ENCODE measurements at regions not wholly inside any gene's neighbourhood (a gene's known extent, or its start where the extent isn't known, plus 50 kb on each side); places are given as distances from the start of the nearest gene placed in this dataset.
A peak's percentile ranks its signal among the peaks of the same experiment; 100 is the strongest.

- Histone ChIP-seq H3K27me3 (ENCODE audit: control insufficient read depth, insufficient read depth, low read length) (no peaks in the 10 kb centered on the region), H3K4me2 (ENCODE audit: extremely low read depth, insufficient read depth, low read length) (peak overlapping the region; percentile 65), H3K4me3 (replicated peaks in 1 of 4; ENCODE audit: control extremely low read depth in 1 of 4, insufficient read depth in 1 of 4, low read depth in 3 of 4, low read length in 4 of 4) (peak overlapping the region in 1 of 4 experiments; percentile 21), H2AFZ (ENCODE audit: low read length) (no peak overlapping the region), H3K36me3 (ENCODE audit: control insufficient read depth, insufficient read depth, low read length) (peaks cover 7% of the 10 kb centered on the region), H3K79me2 (ENCODE audit: control insufficient read depth, insufficient read depth, low read length) (peaks cover 97% of the 10 kb centered on the region), H3K4me1 (ENCODE audit: control insufficient read depth, extremely low read depth, insufficient read depth, low read length) (peaks cover 66% of the 10 kb centered on the region), H3K27ac (ENCODE audit: insufficient read depth, low read length) (peak overlapping the region; percentile 44), H3K9ac (ENCODE audit: insufficient read depth, low read length) (no peak overlapping the region), H4K20me1 (ENCODE audit: control insufficient read depth, extremely low read depth, insufficient read depth, low read length) (no peaks in the 10 kb centered on the region), H3K9me3 (ENCODE audit: control insufficient read depth, insufficient read depth, low read depth, low read length) (no peaks in the 10 kb centered on the region)
- no peak for DNase-seq (ENCODE audit: low read depth in 2 of 2)
- TF ChIP-seq CTCF (conservative IDR thresholded peaks at IDR 0.05 in 1 of 2, IDR thresholded peaks at IDR 0.05 in 1 of 2; ENCODE audit: low read depth in 1 of 2, low read length in 2 of 2) (no peak), EZH2 (IDR thresholded peaks at IDR 0.05; ENCODE audit: low read length, missing control alignments) (no peak)
Measured at GRCh38 chr17:77379065-77379428, 238.3 kb downstream of the SEC14L1 start.

- peak overlapping the region; percentile 44 for H3K27ac ChIP-seq (ENCODE audit: insufficient read depth, low read length)
Measured at GRCh38 chr17:77379832-77380231, 239.1 kb downstream of the SEC14L1 start.

GRCh38 chr17:77380395-77381184 is 239.8 kb downstream of the SEC14L1 start:
- TF ChIP-seq CTCF (conservative IDR thresholded peaks at IDR 0.05 in 1 of 2, IDR thresholded peaks at IDR 0.05 in 1 of 2; ENCODE audit: low read depth in 1 of 2, low read length in 2 of 2) (no peak), EZH2 (IDR thresholded peaks at IDR 0.05; ENCODE audit: low read length, missing control alignments) (no peak)
- Histone ChIP-seq H3K27me3 (ENCODE audit: control insufficient read depth, insufficient read depth, low read length) (no peaks in the 10 kb centered on the region), H3K4me1 (ENCODE audit: control insufficient read depth, extremely low read depth, insufficient read depth, low read length) (peaks cover 69% of the 10 kb centered on the region), H3K4me3 (replicated peaks in 1 of 4; ENCODE audit: control extremely low read depth in 1 of 4, insufficient read depth in 1 of 4, low read depth in 3 of 4, low read length in 4 of 4) (no peak overlapping the region), H3K27ac (ENCODE audit: insufficient read depth, low read length) (no peak overlapping the region), H2AFZ (ENCODE audit: low read length) (no peak overlapping the region), H3K36me3 (ENCODE audit: control insufficient read depth, insufficient read depth, low read length) (peaks cover 10% of the 10 kb centered on the region), H3K9me3 (ENCODE audit: control insufficient read depth, insufficient read depth, low read depth, low read length) (no peaks in the 10 kb centered on the region), H4K20me1 (ENCODE audit: control insufficient read depth, extremely low read depth, insufficient read depth, low read length) (no peaks in the 10 kb centered on the region), H3K79me2 (ENCODE audit: control insufficient read depth, insufficient read depth, low read length) (peaks cover 97% of the 10 kb centered on the region), H3K4me2 (ENCODE audit: extremely low read depth, insufficient read depth, low read length) (no peak overlapping the region), H3K9ac (ENCODE audit: insufficient read depth, low read length) (no peak overlapping the region)
- no peak for DNase-seq (ENCODE audit: low read depth in 2 of 2)

More at GRCh38 chr17:77379832-77380231, 239.1 kb downstream of the SEC14L1 start:
- no peaks in the 10 kb centered on the region for H3K9me3 ChIP-seq (ENCODE audit: control insufficient read depth, insufficient read depth, low read depth, low read length)
- no peak overlapping the region for H3K9ac ChIP-seq (ENCODE audit: insufficient read depth, low read length)
- H2AFZ ChIP-seq (ENCODE audit: low read length) = no peak overlapping the region
- DNase-seq (ENCODE audit: low read depth in 2 of 2) = no peak
- H3K79me2 ChIP-seq (ENCODE audit: control insufficient read depth, insufficient read depth, low read length) = peaks cover 97% of the 10 kb centered on the region
- no peaks in the 10 kb centered on the region for H4K20me1 ChIP-seq (ENCODE audit: control insufficient read depth, extremely low read depth, insufficient read depth, low read length)
- no peaks in the 10 kb centered on the region for H3K27me3 ChIP-seq (ENCODE audit: control insufficient read depth, insufficient read depth, low read length)
- TF ChIP-seq EZH2 (IDR thresholded peaks at IDR 0.05; ENCODE audit: low read length, missing control alignments) = no peak
- TF ChIP-seq CTCF (conservative IDR thresholded peaks at IDR 0.05 in 1 of 2, IDR thresholded peaks at IDR 0.05 in 1 of 2; ENCODE audit: low read depth in 1 of 2, low read length in 2 of 2) = no peak
- peak overlapping the region; percentile 65 for H3K4me2 ChIP-seq (ENCODE audit: extremely low read depth, insufficient read depth, low read length)
- H3K36me3 ChIP-seq (ENCODE audit: control insufficient read depth, insufficient read depth, low read length) = peaks cover 10% of the 10 kb centered on the region
- H3K4me1 ChIP-seq (ENCODE audit: control insufficient read depth, extremely low read depth, insufficient read depth, low read length) = peaks cover 71% of the 10 kb centered on the region
- peak overlapping the region in 1 of 4 experiments; percentile 21 for H3K4me3 ChIP-seq (replicated peaks in 1 of 4; ENCODE audit: control extremely low read depth in 1 of 4, insufficient read depth in 1 of 4, low read depth in 3 of 4, low read length in 4 of 4)
